GM12878 (cell line): ENCODE measurements at regions not wholly inside any gene's neighbourhood (a gene's known extent, or its start where the extent isn't known, plus 50 kb on each side); places are given as distances from the start of the nearest gene placed in this dataset.

Source experiments
- ATF7 ChIP-seq: fragments of 450-650 bp; IDR thresholded peaks from 2 replicates; pipeline ENCODE4 v1.6.1; 2016; ENCODE audit warnings: low read depth, mild to moderate bottlenecking
- BACH1 ChIP-seq: fragments of 450-650 bp; IDR thresholded peaks from 2 replicates; pipeline ENCODE4 v1.6.1; 2017; ENCODE audit warnings: mild to moderate bottlenecking, borderline replicate concordance
- CEBPZ ChIP-seq: fragments of 150-350 bp; IDR thresholded peaks from 2 replicates; pipeline ENCODE4 v1.6.1; 2016; ENCODE audit warnings: low read depth, low read length
- IKZF2 ChIP-seq, 2 experiments: fragments of 450-650 bp; IDR thresholded peaks; 2 replicates each; pipeline ENCODE4 v1.6.1; 2017; ENCODE audit warnings: mild to moderate bottlenecking in 2 of 2, moderate library complexity in 2 of 2
- MLLT1 ChIP-seq: fragments of 450-650 bp; IDR thresholded peaks from 2 replicates; pipeline ENCODE4 v1.6.1; 2016; ENCODE audit warnings: mild to moderate bottlenecking
- NKRF ChIP-seq: fragments of 450-650 bp; conservative IDR thresholded peaks from 2 replicates; pipeline ENCODE4 v1.6.1; 2017; ENCODE audit warnings: mild to moderate bottlenecking, moderate library complexity
- NR2F1 ChIP-seq: fragments of 450-650 bp; conservative IDR thresholded peaks from 2 replicates; pipeline ENCODE4 v1.6.1; 2017; ENCODE audit warnings: mild to moderate bottlenecking
- PKNOX1 ChIP-seq: fragments of 450-650 bp; IDR thresholded peaks from 2 replicates; pipeline ENCODE4 v1.6.1; 2016; ENCODE audit warnings: mild to moderate bottlenecking
- RBBP5 ChIP-seq: fragments of 200-600 bp; sonication (generic); conservative IDR thresholded peaks from 2 replicates; pipeline ENCODE4 v1.6.1; 2016
- RELA ChIP-seq: fragments of 450-650 bp; IDR thresholded peaks from 2 replicates; pipeline ENCODE4 v1.8.0; 2014; ENCODE audit warnings: borderline replicate concordance; ENCODE audit not compliant: partially characterized antibody
- RELB ChIP-seq: fragments of 450-650 bp; IDR thresholded peaks from 2 replicates; pipeline ENCODE4 v1.6.1; 2017; ENCODE audit warnings: low read depth, mild to moderate bottlenecking, moderate library complexity
- RUNX3 ChIP-seq: IDR thresholded peaks from 2 replicates; pipeline ENCODE4 v1.6.1; 2012; ENCODE audit warnings: low read length, inconsistent platforms
- SMAD5 ChIP-seq: IDR thresholded peaks from 2 replicates; pipeline ENCODE4 v1.6.1; 2016; ENCODE audit warnings: antibody characterized with exemption, low read depth
- SMC3 ChIP-seq: IDR thresholded peaks from 2 replicates; pipeline ENCODE4 v1.6.1; 2011; ENCODE audit warnings: low read length, improper control_type of control experiment, borderline replicate concordance
- SUZ12 ChIP-seq: fragments of 200-600 bp; sonication (generic); IDR thresholded peaks from one replicate; pipeline ENCODE4 v1.6.1; 2018; ENCODE audit warnings: antibody characterized with exemption, mild to moderate bottlenecking; ENCODE audit not compliant: unreplicated experiment
- ZNF592 ChIP-seq: fragments of 450-650 bp; IDR thresholded peaks from 2 replicates; pipeline ENCODE4 v1.6.1; 2017; ENCODE audit warnings: mild to moderate bottlenecking, moderate library complexity
- ZSCAN29 ChIP-seq: fragments of 450-650 bp; IDR thresholded peaks from 2 replicates; pipeline ENCODE4 v1.6.1; 2017; ENCODE audit warnings: mild to moderate bottlenecking, moderate library complexity

GRCh38 chr3:168714609-168715240, 619.0 kb upstream of the GOLIM4 start (continued):
- TF ChIP-seq MLLT1 (no peak), ZNF592 (no peak), RBBP5 (no peak), RELA (no peak), BACH1 (peak; percentile 91), PKNOX1 (no peak), ZSCAN29 (no peak), SMC3 (no peak), RUNX3 (peak; percentile 18; the same call in 1 of the 2 replicates), NR2F1 (peak; percentile 57), CEBPZ (no peak), IKZF2 (IDR thresholded peaks at IDR 0.05) (peak; percentile 40 to 53; a peak in 2 of 4 replicates), RELB (peak; percentile 25; the same call in 1 of the 2 replicates), SUZ12 (no peak), ATF7 (0 out of 2 replicates have a peak, but pooled peaks have one; percentile 28), SMAD5 (no peak), NKRF (no peak)
